ENCODE measurements at regions not wholly inside any gene's neighbourhood (a gene's known extent, or its start where the extent isn't known, plus 50 kb on each side); places are given as distances from the start of the nearest gene placed in this dataset.
"Not testable (repeated sequence)": the region's sequence is repeated elsewhere in the genome, so short reads cannot be mapped to it uniquely, and the experiment has no call there.

DNA sequence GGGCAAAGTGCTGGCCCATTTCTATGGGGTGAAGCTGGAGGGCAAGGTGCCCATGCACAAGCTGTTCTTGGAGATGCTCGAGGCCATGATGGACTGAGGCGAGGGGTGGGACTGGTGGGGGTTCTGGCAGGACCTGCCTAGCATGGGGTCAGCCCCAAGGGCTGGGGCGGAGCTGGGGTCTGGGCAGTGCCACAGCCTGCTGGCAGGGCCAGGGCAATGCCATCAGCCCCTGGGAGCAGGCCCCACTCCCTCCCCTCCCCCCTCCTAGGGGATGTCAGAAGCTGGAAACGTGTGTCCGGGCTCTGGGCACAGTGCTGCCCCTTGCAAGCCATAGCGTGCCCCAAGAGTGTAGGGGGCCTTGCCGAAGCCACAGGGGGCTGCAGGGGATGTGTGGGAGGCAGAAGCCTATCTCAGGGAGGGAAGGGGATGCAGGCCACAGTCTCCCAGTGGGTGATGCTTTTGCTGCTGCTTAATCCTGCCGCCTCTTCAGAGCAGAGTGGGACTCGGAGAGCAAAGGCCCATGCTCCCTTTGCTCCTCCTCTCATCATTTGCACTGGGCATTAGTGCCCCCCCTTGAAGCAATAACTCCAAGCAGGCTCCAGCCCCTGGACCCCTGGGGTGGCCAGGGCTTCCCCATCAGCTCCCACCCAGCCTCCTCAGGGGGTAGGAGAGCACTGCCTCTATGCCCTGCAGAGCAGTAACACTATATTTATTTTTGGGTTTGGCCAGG lies 85.2 kb downstream of the MRPL57 start:
- TF ChIP-seq POLR2A (IDR thresholded peaks at IDR 0.05; ENCODE audit: low read depth, low read length); POLR2AphosphoS5 (IDR thresholded peaks at IDR 0.05; ENCODE audit: low read depth, low read length); TAF1 (IDR thresholded peaks at IDR 0.05; ENCODE audit: borderline replicate concordance, low read depth, low read length): not testable (repeated sequence)
